Muscle of leg (tissue), 3 donors: ENCODE measurements at regions not wholly inside any gene's neighbourhood (a gene's known extent, or its start where the extent isn't known, plus 50 kb on each side); places are given as distances from the start of the nearest gene placed in this dataset.
"Not testable (repeated sequence)": the region's sequence is repeated elsewhere in the genome, so short reads cannot be mapped to it uniquely, and the experiment has no call there.

Source experiments
- DNase-seq: peaks from one replicate; pipeline ENCODE4 v3.0.0; 2013
- H3K27ac ChIP-seq: one replicate; pipeline ENCODE4 v1.5.1; 2013; ENCODE audit warnings: mild to moderate bottlenecking, low read length, control low read depth
- H3K27me3 ChIP-seq: one replicate; pipeline ENCODE4 v1.6.1; 2013; ENCODE audit warnings: low read length; ENCODE audit not compliant: control insufficient read depth, insufficient read depth
- H3K36me3 ChIP-seq: one replicate; pipeline ENCODE4 v1.6.1; 2013; ENCODE audit warnings: low read length; ENCODE audit not compliant: control insufficient read depth, insufficient read depth
- H3K4me1 ChIP-seq: one replicate; pipeline ENCODE4 v1.6.1; 2013; ENCODE audit warnings: low read length; ENCODE audit not compliant: control insufficient read depth, insufficient read depth
- H3K4me3 ChIP-seq: one replicate; pipeline ENCODE4 v1.5.1; 2013; ENCODE audit warnings: low read length, control low read depth
- H3K9me3 ChIP-seq: replicated peaks from 2 replicates; pipeline ENCODE4 v1.6.1; 2013; ENCODE audit warnings: low read depth, low read length; ENCODE audit not compliant: control insufficient read depth
- WGBS: methylation state at CpG from one replicate; pipeline ENCODE4 v1.1.5; 2013; ENCODE audit warnings: missing lambda C conversion rate; ENCODE audit not compliant: insufficient coverage; 5-methylcytosine and 5-hydroxymethylcytosine counted together

DNA sequence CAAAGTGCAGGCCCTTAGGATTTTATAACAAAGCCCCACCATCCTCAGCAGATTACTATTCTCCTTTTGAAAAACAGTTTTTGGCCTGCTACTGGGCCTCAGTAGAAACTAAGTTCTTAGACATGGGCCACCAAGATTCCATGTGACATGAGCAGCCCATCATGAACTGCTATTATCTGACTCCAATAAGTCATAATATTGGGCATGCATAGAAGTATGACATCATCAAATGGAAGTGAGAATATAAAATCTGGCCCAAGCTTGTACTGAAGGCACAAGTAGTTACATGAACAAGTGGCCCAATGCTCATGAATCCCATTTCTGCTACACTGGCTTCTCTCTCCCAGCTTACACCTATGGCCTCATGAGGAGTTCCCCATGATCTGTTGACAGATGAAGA, 404.8 kb downstream of the EPHA5 start:
- H3K9me3 ChIP-seq = no peaks in the 10 kb centered on the region
- no peak overlapping the region for H3K27ac ChIP-seq
- DNase-seq = no peak
- no peaks in the 10 kb centered on the region for H3K4me1 ChIP-seq
- H3K36me3 ChIP-seq = no peaks in the 10 kb centered on the region
- no peak overlapping the region for H3K4me3 ChIP-seq
- no peaks in the 10 kb centered on the region for H3K27me3 ChIP-seq

DNA sequence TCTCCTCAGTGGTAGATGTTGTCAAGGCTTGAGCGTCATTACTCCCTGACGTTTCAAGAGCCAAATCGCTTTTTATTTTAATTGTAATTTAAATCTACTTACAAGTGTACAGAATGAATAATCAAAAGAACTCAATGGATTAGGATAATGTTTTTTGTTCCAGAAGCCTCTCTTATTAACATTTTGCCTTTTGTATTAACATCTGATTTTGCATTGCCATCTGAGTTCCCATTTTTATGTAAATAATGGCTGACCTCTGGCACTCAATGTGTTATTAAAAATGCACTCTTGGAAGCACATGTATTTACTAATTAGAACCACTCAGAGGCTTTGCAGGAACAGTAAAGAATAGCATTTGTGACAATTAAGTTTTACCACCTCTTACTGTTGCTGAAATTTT, 411.0 kb downstream of the EPHA5 start:
- Histone ChIP-seq H3K4me1 (no peaks in the 10 kb centered on the region), H3K4me3 (no peak overlapping the region), H3K27me3 (no peaks in the 10 kb centered on the region), H3K9me3 (no peaks in the 10 kb centered on the region), H3K36me3 (no peaks in the 10 kb centered on the region), H3K27ac (no peak overlapping the region)
- no peak for DNase-seq
- no CpG with 5 or more reads among the region's 3 CpGs for WGBS

DNA sequence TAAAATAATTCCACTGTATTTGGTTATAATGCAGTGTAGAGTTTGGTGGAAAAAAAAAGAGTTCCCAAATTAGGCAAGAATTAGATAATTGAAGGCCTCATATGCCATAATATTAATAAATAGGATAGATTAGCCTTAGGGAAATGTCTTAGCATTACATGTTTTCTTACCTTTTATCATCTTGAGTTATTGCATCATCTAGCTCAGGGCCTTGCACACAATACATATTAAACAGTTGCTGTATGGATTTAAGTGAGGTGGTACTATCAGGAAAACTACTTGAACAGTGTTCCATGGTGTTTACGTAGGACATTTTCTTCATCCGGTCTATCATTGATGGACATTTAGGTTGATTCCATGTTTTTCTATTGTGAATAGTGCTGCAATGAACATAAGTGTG, 419.4 kb downstream of the EPHA5 start:
- H3K36me3 ChIP-seq = no peaks in the 10 kb centered on the region
- no peak for DNase-seq
- H3K4me3 ChIP-seq = no peak overlapping the region
- H3K27ac ChIP-seq = no peak overlapping the region
- no peaks in the 10 kb centered on the region for H3K9me3 ChIP-seq
- H3K4me1 ChIP-seq = no peaks in the 10 kb centered on the region
- no CpG with 5 or more reads among the region's 2 CpGs for WGBS
- H3K27me3 ChIP-seq = no peaks in the 10 kb centered on the region

DNA sequence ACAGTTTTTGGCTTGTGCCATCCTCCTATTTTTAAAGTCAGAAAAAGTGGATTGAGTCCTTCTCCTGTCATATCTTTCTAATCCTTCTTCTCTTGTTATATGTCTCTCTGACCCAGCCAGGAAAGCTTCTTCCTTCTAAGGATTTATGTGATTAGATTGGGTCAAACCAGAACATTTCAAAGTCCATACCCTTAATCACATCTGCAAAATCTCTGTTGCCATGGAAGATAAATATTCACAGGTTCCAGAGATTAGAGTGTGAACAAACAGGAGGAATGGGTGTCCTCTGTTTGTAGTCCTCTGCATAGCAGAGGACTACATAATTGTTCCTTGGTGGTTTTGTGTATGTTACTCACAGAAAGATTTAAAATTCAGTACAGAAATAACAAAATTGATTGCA, 421.2 kb downstream of the EPHA5 start:
- H3K4me1 ChIP-seq = no peaks in the 10 kb centered on the region
- H3K27ac ChIP-seq = no peak overlapping the region

DNA sequence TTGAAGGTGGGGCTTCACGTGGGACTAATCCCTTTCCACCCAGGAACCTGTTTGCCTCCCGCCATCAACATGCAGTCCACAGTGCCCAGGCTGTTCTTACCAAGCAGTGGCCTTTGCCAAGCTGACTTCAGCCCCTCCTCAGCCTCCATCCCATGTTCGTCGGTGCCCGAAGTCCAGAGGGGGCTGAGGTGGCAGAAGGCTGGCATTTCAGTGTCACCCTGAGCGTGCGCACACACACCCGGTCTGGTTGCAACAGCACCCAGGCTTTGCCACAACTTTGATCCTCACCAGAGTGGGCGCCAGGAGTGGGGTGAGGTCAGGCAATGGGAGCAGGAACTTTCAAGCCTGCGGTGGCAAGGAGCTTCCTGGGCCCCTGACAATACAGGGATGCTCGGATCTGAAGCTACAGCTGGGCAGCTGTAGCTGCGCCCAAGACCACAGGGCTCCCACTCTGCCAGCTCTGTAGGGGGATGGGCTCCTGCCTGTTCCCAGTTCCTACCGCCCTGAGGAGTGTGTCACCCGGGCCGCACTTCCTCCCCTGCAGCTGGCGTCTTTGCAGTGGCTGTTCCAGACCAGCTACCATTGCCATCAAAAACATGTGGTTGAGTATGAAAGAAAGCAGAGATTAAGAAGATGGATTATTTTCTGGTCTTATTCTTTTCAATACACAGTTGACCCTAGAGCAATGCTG, 428.0 kb downstream of the EPHA5 start:
- Histone ChIP-seq H3K4me1 (no peaks in the 10 kb centered on the region), H3K27ac (no peak overlapping the region), H3K27me3 (no peaks in the 10 kb centered on the region), H3K4me3 (no peak overlapping the region), H3K36me3 (no peaks in the 10 kb centered on the region), H3K9me3 (no peaks in the 10 kb centered on the region)
- 83% methylated on average over 6 of the region's 16 CpGs for WGBS
- no peak for DNase-seq

More for the DNA sequence above, 421.2 kb downstream of the EPHA5 start:
- H3K4me3 ChIP-seq = no peak overlapping the region
- H3K27me3 ChIP-seq = no peaks in the 10 kb centered on the region
- no peaks in the 10 kb centered on the region for H3K9me3 ChIP-seq
- no peaks in the 10 kb centered on the region for H3K36me3 ChIP-seq
- no peak for DNase-seq

DNA sequence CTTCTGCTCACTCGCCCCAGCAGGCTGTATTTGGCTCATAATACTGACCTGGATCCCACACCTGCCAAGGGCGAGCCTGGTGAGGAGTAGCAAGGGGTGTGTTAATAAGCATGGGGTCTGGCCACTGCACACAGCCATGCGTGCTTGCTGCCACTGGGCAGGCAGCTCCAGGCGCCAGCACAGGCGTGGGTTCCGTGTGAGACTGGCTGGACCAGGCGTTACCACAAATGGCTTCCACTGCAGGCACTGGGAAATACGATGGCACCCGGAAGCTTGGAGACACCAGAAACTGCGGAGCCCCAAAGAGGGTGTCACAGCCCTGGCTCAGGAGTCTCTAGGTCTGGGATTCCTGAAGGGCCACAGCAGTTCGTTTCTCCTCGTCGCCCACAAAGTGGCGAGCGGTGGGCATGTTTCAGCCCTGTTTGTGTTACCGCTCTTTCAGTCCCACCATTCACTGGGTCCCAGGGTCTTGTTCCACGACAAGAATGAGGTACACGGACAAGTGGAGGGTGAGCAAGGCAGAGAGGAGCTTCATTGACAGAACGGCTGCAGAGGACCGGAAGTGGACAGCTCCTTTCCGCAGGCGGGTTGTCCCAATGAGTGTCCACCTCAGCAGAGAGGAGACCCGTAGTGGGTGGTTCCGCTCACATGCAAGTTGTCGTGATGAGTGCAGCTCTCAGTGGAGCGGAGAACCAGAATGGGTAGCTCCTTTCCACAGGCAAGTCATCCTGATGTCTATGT, 428.9 kb downstream of the EPHA5 start:
- no peaks in the 10 kb centered on the region for H3K27me3 ChIP-seq
- H3K36me3 ChIP-seq = no peaks in the 10 kb centered on the region
- no peak for DNase-seq
- H3K4me3 ChIP-seq = no peak overlapping the region
- no peak overlapping the region for H3K27ac ChIP-seq
- 94% methylated on average over 21 of the region's 26 CpGs for WGBS
- H3K4me1 ChIP-seq = no peaks in the 10 kb centered on the region
- H3K9me3 ChIP-seq = no peaks in the 10 kb centered on the region

DNA sequence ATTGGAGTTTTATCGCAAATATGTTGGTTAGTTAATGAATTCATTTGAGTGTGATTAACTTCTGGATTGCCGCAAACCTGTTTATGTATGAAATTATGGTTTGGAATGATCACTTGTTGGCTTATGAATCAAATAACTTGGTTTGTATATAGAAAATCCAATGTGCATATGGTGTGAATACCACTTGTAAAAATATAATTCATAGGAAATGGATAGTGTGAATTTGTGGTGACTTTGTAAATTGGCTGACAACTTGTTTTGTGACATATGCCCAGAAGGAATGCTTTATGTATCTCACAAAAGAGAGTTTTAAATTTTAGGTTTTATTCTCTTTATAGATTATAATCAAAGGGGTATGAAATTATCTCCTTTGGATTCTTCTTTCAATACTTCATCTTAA, 436.2 kb downstream of the EPHA5 start:
- no peak for DNase-seq
- Histone ChIP-seq H3K27ac (no peak overlapping the region), H3K4me1 (no peaks in the 10 kb centered on the region), H3K4me3 (no peak overlapping the region), H3K27me3 (no peaks in the 10 kb centered on the region), H3K9me3 (no peaks in the 10 kb centered on the region), H3K36me3 (no peaks in the 10 kb centered on the region)
- WGBS = no CpG with 5 or more reads among the region's 2 CpGs

DNA sequence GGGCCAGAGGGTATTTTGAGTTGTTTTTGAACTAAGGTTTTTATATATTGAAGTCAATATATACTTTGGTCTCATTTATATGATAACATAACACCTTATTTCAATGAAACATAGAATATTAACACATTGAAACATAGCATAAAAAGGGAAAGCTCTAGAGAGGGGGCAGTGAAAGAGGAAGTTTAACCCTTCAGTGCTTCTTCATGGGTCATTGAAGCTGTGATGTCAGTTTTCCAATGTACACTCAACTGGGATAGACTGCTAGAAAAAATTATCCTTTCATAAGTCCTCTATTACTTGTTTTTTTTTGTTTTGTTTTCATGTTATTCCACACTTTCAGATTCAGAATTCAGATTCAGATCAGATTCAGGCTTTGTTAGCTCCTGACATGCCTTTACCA, 442.7 kb downstream of the EPHA5 start:
- no peak overlapping the region for H3K4me3 ChIP-seq
- no peaks in the 10 kb centered on the region for H3K9me3 ChIP-seq
- no peak for DNase-seq
- no peaks in the 10 kb centered on the region for H3K27me3 ChIP-seq
- no peak overlapping the region for H3K27ac ChIP-seq
- no peaks in the 10 kb centered on the region for H3K36me3 ChIP-seq
- H3K4me1 ChIP-seq = no peaks in the 10 kb centered on the region

DNA sequence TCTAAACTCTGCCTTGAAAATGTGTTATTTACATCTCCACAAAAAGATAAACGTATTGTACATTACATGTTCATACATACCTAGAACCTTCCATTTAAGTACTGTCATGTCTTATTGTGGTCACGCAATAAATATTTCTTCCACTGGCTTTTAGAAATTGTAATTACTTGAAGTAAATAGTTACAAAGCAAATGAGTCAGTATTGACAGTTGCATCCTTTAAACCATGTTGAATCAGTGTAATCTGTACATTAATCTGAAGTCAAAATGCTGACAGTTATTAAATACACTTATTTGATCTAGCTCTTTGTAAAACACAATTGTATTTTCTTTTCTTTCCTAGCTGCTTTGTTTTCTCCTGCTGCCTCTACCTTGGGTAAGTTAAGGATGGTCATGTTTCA, 446.7 kb downstream of the EPHA5 start:
- H3K9me3 ChIP-seq = no peaks in the 10 kb centered on the region
- H3K27ac ChIP-seq = no peak overlapping the region
- no peak overlapping the region for H3K4me3 ChIP-seq
- H3K27me3 ChIP-seq = no peaks in the 10 kb centered on the region
- DNase-seq = no peak
- no peaks in the 10 kb centered on the region for H3K36me3 ChIP-seq
- no peaks in the 10 kb centered on the region for H3K4me1 ChIP-seq
- no CpG with 5 or more reads among the region's 2 CpGs for WGBS

DNA sequence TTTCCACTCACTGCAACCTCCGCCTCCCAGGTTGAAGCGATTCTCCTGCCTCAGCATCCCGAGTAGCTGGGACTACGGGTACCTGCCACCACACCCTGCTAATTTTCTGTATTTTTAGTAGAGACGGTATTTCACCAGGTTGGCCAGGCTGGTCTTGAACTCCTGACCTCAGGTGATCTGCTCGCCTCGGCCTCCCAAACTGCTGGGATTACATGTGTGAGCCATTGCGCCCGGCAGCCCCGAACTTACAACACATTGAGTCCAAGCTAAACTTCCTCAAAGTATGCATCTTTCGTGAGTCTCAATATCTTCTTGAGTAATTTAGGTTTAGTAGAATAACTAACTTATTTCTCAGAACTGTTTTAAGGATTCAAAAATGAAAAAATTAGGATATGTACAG, 447.2 kb downstream of the EPHA5 start:
- H3K36me3 ChIP-seq, DNase-seq, H3K4me3 ChIP-seq, H3K4me1 ChIP-seq, H3K27ac ChIP-seq, H3K27me3 ChIP-seq, H3K9me3 ChIP-seq: not testable (repeated sequence)
- WGBS = 97% methylated on average over 4 of the region's 11 CpGs

DNA sequence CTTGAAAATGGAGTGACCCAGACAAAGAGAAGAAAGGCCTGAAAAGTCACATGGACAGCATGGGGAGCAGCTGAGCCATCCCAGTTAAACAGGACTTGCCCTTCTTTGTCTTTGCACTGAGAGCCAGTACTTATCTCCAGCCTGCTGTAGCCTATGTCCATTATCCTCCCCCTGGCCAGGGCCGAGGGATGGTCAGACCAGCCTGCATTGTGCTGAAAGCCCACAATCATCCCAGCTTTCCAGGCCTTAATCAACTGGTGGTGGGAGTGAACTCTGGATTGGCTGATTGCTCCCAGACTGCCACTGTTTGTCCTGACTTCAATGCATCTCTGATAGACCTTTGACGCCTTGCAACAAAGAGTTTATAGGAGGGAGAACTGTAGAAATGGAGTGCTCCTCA, 453.1 kb downstream of the EPHA5 start:
- H3K4me3 ChIP-seq = no peak overlapping the region
- H3K36me3 ChIP-seq = no peaks in the 10 kb centered on the region
- no peaks in the 10 kb centered on the region for H3K27me3 ChIP-seq
- no peak overlapping the region for H3K27ac ChIP-seq
- no peak for DNase-seq
- H3K9me3 ChIP-seq = no peaks in the 10 kb centered on the region
- H3K4me1 ChIP-seq = no peaks in the 10 kb centered on the region
- no CpG with 5 or more reads among the region's 2 CpGs for WGBS
